Dermis microvascular lymphatic vessel endothelial cell (primary cell): ENCODE measurements at regions not wholly inside any gene's neighbourhood (a gene's known extent, or its start where the extent isn't known, plus 50 kb on each side); places are given as distances from the start of the nearest gene placed in this dataset.

Experiments used
- DNase-seq, 2 donors: peaks; one replicate each; pipeline versions ENCODE4 v3.0.0 to v3.0.0-alpha.2; 2010; ENCODE audit warnings: low read depth in 2 of 2

DNA sequence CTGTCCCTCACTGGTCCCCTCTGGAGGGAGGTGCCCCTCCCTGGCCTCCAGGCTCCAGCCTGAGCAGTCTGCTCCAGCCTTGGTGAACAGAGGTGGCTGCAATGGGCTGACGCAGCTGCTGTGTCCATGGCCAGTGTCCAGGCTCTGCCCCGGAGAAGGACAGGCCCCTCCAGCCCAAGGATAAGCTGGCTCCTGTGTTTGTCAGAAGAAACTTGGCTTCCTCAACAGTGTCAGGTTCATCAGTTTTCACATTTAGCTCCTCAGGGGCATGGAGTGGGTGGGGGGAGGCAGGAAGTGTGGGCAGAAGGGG, 402.8 kb downstream of the MATN1 start:
- no peak for DNase-seq

DNA sequence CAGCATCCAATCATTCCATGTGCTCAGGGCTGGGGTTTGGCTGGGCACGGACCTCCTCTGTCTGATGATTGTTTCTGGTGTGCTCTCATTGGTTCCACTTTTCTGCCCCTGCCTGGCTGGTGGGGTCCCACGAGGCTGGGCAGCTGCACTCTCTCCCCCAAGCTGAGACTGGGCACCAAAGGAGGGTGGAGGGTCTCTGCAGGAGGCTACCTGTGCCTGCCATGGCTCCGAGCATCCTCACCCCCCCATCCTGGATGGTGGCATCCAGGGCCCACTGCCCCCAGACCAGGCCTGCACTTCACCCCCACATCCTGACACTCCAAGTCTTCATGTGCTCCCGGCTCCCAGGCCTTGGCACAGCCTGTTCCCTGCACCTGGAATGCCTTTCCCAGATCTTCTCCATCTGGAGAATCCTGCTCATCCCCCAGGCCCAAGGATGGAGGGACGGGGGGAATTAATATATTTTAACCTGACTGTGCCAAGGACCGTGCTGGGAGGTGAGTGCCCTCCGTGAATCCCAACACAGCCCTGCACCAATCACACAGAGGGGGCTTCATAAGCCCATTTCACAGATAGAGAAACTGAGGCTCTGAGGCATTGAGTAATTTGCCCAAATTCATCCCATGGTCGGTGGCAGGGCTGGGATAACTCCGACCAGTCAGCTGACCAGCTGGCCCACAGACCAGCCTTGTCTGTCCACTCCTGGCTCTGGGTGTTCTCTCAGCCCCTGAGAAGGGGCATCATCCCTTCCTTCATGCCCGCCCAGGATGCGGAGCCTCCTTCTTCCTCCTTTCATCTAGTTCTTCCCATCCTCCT, 403.4 kb downstream of the MATN1 start:
- no peak for DNase-seq

DNA sequence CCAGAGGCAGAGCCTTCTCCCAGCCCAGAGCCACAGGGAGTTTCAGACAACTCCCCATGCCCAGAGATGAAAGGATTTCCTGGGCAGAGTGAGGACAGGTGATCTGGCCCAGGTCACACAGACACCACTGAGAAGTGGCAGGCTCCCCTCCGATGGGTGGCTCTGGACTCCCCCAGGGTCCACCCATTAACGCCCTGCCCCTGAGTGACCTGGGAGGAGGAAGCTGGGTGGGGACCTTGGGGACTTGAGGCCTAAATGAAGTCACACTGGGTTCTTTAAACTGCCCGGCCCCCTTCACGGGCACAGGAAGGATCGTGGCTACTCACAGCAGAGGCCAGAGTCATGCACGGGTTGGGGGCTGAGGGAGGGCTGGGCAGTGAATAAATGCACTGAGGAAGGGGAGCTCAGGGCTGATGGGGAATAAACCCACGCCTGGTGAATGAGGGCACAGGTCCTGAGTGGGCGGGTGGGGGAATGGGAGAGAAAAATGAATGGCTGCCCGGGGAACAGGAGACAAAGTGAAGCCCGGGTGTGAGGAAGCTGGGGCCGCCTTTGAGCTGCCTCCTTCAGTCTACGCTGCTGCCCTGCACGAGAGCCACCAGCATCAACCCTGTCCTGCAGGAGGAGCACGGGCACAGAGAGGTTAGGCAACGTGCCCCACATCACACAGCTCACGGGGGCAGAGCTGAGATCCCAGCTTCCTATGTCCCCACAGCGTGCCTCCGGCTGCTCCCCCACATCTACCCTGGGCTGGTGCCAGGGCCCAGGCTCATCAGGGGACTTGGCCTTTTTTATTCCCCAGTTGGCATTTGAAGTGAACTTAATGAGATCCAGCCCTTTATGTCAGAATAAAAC, 404.3 kb downstream of the MATN1 start:
- DNase-seq = no peak

DNA sequence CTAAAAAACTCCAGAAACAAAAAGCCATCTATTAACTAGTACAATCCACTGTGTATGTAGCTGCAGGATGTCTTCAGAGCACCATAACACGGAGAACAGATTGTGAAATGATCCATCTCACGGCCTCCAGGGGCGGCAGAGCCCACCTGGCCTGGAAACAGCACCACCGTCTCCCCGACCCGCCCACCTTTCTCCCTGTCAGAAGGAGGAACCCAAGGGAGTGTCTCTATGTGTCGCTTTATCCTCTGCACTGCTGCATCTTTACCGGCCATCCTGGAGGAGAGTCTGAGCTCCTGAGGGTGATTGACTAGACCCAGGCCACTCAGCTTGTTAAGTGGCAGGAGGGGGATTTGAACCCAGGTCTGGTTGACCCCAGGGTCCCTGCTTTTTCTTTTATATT, 405.0 kb downstream of the MATN1 start:
- no peak for DNase-seq

DNA sequence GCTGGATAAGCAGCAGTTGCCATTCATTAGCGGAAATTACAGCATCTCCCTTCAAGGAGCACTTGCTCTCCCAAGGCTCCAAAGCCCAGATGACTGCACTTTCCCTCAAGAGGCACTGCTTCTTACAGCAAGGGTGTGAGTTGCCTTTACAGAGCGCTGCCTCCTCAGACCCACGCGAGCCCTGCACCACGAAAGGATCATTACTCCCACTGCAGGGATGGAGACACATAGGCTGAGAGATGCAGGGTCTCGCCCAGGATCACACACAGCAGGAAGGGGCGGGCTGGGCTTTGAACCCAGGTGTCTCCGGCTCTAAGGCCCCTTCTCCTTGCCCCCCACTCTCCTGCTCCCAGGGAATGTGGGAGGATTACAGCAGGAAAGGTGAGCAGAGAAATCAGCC, 405.5 kb downstream of the MATN1 start:
- DNase-seq = no peak

DNA sequence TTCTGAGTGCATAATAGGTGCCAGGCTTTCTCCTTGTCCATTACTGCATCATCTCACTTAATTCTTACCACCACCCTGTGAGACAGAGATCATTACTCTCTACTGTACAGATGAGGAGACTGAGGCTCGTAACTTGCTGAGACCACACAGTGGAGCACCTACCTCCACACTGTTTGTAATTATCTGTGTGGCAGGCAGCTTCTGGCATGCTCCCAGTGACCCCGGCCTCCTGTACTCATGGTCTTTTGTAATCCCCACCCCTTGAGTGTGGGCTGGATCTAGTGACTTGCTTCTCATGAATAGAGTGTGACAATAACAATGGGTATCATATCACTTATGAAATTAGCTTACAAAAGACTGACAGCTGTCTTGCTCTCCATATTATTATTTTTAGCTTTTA, 407.3 kb downstream of the MATN1 start:
- no peak for DNase-seq

DNA sequence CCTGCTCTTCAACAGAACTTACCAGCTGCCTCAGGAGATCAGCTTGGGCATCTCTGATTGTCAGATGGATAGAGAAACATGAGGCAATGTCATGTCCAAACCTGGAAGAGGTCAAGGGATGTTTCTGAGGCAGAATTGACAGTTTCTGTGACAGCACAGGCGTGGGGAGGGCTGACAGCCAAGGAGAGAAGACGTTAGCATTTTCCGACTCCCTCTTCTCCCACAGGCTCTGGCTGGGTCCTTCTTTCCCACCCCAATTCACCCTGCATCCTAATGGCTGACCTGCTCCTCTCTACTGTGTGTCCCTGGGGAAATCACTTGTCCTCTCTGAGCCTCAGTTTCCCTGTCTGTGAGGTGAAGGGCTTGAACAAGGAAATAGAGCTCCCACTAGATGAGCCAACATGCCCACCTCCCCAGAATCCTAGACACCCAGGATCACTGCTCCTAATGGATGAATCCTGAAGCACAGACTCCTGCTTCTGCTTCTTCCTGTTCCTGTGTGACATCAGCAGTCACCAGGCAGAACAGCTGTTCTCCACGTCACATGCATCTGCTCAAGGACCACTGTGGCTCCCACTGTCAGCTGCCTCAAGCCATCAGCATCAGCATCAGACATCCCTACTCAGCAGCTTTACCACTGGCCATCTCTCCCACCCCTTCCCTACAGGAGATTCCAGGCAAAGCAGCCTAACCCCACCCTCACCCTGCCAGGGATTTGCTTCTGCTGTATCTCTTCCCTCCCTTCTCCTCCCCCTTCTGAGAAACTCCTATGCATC, 408.0 kb downstream of the MATN1 start:
- peak in 1 of 2 donors; percentile 2 for DNase-seq

DNA sequence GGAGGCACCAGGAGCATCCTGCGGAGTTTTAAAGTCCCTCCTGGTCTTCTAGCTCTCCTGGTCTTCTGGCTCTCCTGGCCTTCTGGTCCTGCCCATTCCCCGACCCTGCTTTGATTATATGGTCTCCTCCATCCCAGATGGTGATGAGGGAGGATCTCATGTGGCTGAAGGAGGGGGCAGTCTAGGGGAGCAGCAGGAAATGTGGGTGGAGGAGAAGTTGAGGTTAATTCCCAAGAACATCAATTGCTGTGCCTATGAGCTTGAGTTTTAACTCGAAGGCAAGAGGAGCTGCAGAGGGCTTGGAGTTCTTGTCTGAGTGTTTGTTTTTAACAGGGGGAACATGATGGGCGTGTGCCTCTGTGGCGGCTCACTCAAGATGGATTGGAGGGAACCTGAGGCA, 408.8 kb downstream of the MATN1 start:
- no peak for DNase-seq

DNA sequence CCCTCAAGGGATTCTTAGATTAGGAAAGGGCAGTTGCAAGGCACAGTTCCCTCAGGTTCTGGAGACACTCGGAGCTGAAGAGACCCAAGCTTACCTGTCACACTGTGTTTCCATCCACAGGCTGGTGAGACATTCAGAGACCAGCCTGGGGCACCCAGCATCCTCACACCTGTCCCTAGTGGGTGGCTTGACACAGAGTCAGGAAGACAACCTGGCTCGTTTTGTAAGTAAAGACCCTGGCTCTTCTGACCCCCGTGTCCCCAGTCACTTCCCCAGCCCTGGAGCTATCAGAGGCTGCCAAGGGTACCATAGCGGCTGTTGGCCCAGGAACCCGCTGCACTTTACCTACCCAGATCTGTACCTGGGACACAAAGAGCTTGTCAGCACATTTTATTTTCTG, 409.8 kb downstream of the MATN1 start:
- no peak for DNase-seq

DNA sequence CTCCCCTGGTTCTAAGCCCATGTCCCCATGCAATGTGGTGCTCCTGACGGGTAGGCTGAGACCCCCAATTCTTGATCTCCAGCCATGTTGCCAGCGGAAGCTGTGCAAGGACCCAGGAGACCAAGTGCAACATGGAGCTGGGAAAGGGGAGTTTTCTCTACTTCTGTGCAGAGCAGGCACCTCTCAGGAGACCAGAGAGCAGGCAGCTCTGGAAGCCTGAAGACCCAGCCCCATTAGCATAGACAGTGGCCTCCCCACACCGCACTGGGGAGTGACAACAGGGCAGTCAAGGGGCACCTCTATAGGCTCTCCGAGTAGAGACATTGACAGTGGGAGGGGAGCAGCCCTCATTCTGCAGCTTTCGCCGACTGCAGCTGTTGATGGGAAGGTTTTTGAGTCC, 410.2 kb downstream of the MATN1 start:
- DNase-seq = no peak

DNA sequence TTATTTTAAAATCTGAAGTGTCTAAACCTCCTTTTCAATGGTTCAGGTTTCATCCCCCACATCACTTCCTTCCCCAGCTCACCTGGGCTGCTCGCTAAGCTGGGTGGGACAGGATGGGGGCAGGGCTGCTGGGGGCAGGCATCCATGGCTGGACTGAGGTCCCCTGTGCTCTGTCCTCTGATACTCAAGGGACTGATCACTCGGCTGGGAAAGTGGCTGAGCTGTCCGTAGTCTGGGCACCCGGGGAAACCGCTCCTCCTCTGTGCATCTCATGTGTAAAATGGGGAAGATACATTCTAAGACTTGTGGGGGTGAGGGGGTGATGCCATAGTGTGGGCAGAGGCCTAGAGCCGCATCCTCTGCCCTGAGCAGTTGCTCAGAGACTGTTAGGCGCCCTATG, 411.2 kb downstream of the MATN1 start:
- DNase-seq = no peak

DNA sequence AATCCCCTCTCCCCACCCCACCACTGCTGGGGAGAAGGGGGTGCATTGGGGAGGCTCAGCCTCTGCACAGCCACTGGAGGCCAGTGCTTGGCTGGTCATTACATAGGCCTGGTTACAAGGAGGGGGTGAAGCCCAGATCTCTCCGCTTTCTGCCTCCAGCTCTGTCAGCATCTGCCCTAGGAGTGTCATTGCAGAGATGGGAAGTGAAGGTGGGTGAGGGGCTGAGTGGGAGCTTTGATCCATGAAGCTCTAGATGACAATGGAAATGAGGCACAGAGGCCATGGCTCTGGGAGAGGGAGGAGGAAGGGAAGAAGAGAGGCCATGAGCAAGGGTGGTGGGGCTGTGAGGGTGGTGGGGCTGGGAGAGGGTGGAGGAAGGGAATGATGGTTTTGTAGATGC, 411.6 kb downstream of the MATN1 start:
- no peak for DNase-seq

DNA sequence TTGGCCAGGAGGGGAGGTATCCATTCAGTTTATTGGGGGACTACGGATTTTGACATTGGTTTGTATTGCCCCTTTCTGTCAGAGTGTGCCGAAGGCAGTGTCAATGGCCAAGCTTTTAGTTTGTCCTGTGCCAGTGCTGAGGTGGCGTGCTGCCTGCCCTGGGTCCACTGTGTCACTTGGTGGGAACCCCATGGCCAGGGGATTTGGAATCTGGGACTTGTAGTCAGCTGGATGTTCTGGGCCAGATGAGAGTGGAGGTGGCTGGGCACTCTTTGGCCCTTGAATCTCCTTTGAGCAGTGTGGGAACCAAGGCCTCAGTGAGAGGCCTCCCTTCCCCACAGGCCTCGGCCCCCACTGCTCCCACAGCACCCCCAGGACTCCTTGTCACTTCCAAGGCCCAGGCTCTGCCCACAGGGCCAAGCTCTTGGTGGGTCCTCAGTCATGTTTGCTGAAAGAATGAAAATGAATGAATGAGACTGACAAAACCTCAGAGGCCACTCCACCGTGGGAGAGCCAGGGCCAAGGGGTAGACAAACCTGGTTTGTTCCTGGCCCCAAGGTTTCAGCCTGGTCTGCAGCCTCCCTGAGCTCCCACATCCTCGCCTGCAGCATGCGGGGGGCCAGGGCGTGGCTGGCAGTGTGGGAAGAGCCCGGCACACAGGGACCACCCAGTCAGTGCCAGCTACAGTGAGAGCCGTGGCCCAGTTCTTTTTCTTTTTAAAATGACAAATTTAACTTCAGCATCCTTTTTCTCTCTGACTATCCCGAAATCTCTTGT, 412.2 kb downstream of the MATN1 start:
- no peak for DNase-seq

DNA sequence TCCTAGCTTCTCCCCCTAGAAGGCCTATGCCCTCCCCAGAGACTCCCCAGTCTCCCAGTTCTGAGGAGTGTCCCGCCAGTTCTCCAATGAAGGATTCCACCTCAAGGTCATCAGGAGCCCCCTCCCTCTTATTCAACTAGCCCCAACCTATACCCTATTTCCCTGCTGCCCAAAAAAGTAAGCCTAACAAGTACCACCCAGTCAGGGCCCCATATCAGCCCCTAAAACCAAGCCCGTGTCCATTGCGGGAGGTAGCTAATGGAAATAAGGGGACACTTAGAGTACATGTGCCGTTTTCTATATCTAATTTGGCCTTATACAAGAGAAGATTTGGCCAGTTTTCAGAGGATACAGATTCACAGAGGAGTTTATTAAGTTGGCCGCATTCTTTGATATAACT, 416.2 kb downstream of the MATN1 start:
- no peak for DNase-seq

DNA sequence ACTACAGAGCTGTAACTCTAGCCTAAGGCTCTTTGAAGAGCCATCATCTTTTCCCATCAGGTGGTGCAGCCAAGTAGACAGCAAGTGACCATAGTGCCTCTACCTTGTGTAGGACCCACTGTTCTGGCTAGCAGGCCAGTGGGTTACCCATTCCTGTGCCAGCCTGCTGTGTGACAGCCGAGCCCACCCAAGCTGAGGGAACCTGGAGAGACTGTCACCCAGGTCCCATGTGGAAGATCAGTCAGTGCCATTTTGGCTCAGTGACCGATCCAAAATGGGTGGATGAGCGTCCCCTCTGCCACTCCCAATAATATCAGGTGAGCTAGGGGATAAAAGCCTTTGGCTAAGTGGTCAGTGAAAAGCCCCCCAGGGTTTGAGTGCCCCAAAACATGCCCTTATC, 417.9 kb downstream of the MATN1 start:
- DNase-seq = no peak

DNA sequence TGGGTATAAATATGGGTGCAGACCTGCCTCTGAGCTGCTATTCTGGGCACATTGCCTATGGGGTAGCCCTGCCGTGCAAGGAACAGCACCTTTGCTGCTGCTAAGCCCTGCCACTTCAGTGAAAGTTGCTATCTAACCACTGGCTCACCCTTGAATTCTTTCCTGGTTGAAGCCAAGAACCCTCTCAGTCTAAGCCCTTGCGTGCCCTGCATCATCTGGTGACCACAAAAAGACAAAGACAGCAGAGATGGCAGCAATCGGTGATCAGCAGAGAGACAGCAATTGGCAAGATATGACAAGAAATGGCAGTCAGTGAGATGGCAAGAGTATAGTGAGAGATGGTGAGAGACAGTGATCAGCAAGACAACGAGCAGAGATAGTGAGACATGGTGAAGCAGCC, 418.3 kb downstream of the MATN1 start:
- DNase-seq = no peak

DNA sequence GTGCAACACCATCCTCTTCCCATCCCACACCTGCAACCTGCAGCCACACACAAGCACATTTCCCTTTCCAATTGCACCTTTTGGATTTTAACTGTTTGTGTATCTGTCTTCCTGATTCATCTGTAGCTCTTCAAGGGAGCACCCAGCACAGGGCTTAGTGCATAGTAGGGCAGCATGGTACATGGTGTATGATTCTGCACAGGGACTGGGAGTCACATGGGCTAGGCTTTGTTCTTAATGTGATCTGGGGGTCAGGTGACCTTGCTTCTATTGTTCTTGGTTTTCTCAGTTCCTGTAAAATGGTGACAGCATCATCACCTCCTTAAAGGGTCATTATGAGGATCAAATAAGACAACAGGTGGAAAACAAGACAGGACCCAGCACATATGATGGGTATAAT, 419.3 kb downstream of the MATN1 start:
- DNase-seq = no peak

DNA sequence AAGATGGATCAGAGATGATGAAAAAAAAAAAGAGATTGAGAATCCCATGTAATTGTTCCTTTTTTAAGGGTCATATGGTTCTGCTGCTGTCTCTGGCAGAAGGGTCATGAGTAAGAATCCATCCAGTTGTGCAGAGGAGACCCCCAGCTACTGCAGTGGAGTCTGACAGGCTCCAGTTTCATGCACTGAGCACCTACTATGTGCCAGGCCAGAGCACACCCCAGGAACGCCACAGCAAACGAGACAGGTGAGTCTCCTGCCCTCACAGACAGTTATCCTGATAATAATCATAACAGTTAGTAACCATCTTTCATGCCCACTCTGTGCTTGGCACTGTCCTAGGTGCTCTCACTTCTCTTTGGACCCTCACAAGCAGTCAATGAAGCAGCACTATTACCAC, 420.0 kb downstream of the MATN1 start:
- DNase-seq = no peak

DNA sequence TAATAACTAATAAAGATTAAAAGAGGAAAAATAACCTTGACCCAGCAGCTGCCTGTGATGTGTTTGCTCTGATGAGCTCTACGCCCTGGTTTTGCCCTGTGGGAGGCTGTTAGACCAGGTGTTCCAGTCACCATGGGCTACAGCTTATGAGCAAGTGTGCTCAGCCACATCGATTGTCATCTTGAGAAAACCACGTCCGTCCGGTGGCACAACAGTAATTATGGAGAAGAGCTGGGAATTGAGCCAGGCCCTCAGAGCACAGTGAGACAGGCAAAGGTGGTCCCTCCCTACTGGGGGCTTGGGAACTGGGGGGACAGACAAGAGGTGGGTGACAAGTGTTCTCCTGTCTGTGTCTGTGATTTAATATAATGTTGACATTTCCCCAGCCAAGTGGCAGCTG, 420.5 kb downstream of the MATN1 start:
- DNase-seq = no peak

DNA sequence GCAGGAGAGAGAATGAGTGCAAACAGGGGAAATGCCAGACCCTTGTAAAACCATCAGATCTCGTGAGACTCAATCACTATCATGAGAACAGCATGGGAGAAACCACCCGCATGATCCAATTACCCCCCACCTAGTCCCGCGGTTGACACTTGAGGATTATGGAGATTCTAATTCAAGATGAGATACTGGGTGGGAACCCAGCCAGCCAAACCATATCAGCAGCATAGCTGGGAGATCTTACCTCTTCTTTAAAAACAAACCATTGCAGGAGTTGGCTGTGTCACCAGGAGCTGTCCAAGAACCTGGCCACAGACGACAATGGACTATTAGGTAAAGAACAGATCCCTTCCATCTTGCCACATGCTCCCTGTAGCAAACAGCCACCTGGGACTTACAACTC, 422.7 kb downstream of the MATN1 start:
- DNase-seq = no peak

DNA sequence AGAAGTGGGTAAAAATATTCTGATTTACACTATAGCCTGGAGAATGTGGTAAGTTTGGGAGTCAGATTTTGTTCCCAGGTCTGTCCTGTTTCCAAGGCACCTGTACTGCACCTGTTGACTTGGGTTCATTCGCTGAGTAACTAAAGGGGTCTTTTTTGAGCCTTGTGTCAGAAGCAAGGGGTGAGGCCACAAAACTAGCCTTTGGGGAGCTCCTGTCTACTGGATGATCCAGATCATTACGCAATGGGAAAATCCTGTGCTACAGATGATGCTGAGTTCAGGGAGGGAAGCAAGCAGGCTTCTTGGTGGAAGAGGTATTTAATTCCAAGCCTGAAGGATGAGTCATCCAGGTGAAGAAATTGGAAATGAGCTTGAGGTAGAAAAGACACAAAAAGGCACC, 424.0 kb downstream of the MATN1 start:
- DNase-seq = no peak

DNA sequence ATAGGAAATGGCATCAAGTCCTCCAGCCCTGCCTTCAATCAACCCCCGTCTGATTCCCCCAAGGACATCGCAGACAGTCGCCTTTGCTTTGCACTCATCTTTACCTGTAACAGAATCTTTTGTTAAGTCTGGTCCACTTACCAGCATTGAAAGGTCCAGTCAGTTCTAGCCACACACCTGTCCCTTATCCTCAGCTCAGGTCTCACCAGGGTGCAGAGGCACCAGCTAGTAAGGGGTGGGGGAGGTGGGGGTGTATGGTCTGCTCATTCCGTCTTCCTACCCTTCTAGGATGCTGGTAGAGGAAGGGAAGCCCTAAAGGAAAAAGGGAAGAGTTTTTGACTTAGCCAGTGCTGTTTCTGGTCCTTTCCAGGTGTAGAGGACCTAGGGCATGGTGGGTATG, 427.7 kb downstream of the MATN1 start:
- DNase-seq = no peak
